ENCODE measurements at regions not wholly inside any gene's neighbourhood (a gene's known extent, or its start where the extent isn't known, plus 50 kb on each side); places are given as distances from the start of the nearest gene placed in this dataset.

- Mint-ChIP-seq H3K27me3 (no peaks in the 10 kb centered on the region), H3K9me3 (no peaks in the 10 kb centered on the region), H3K27ac (no peak overlapping the region), H3K36me3 (no peaks in the 10 kb centered on the region), H3K4me1 (ENCODE audit: unreplicated experiment) (no peaks in the 10 kb centered on the region), H3K4me3 (no peak overlapping the region)
- TF ChIP-seq CTCF (conservative IDR thresholded peaks at IDR 0.05) = peak; percentile 61
- no peak for DNase-seq (ENCODE audit: extremely low spot score, unreplicated experiment)
Observed at GRCh38 chr5:173451031-173451430, 122.8 kb upstream of the STC2 start.

GRCh38 chr5:173450188-173450587, 122.0 kb upstream of the STC2 start:
- TF ChIP-seq CTCF (conservative IDR thresholded peaks at IDR 0.05) = no peak
- no peaks in the 10 kb centered on the region for H3K27me3 Mint-ChIP-seq
- no peaks in the 10 kb centered on the region for H3K9me3 Mint-ChIP-seq
- no peaks in the 10 kb centered on the region for H3K36me3 Mint-ChIP-seq
- H3K27ac Mint-ChIP-seq = no peak overlapping the region
- H3K4me1 Mint-ChIP-seq (ENCODE audit: unreplicated experiment) = no peaks in the 10 kb centered on the region
- DNase-seq (ENCODE audit: extremely low spot score, unreplicated experiment) = no peak
- no peak overlapping the region for H3K4me3 Mint-ChIP-seq

GRCh38 chr5:173448856-173449255, 120.6 kb upstream of the STC2 start:
- H3K27me3 Mint-ChIP-seq = no peaks in the 10 kb centered on the region
- H3K4me3 Mint-ChIP-seq = no peak overlapping the region
- H3K27ac Mint-ChIP-seq = no peak overlapping the region
- no peaks in the 10 kb centered on the region for H3K4me1 Mint-ChIP-seq (ENCODE audit: unreplicated experiment)
- no peaks in the 10 kb centered on the region for H3K9me3 Mint-ChIP-seq
- no peak for DNase-seq (ENCODE audit: extremely low spot score, unreplicated experiment)
- H3K36me3 Mint-ChIP-seq = no peaks in the 10 kb centered on the region
- TF ChIP-seq CTCF (conservative IDR thresholded peaks at IDR 0.05) = no peak

- H3K27me3 Mint-ChIP-seq = peaks cover 7% of the 10 kb centered on the region
- DNase-seq (ENCODE audit: extremely low spot score, unreplicated experiment) = no peak
- no peaks in the 10 kb centered on the region for H3K9me3 Mint-ChIP-seq
- no peak for TF ChIP-seq CTCF (conservative IDR thresholded peaks at IDR 0.05)
- no peaks in the 10 kb centered on the region for H3K4me1 Mint-ChIP-seq (ENCODE audit: unreplicated experiment)
- no peak overlapping the region for H3K4me3 Mint-ChIP-seq
- no peak overlapping the region for H3K27ac Mint-ChIP-seq
- no peaks in the 10 kb centered on the region for H3K36me3 Mint-ChIP-seq
Observed at GRCh38 chr5:173443971-173444370, 115.8 kb upstream of the STC2 start.

GRCh38 chr5:173441053-173441628, 112.9 kb upstream of the STC2 start:
- Mint-ChIP-seq H3K9me3 (no peaks in the 10 kb centered on the region), H3K27ac (no peak overlapping the region), H3K4me3 (no peak overlapping the region), H3K27me3 (peaks cover 7% of the 10 kb centered on the region), H3K4me1 (ENCODE audit: unreplicated experiment) (no peaks in the 10 kb centered on the region), H3K36me3 (no peaks in the 10 kb centered on the region)
- DNase-seq (ENCODE audit: extremely low spot score, unreplicated experiment) = no peak
- TF ChIP-seq CTCF (conservative IDR thresholded peaks at IDR 0.05) = no peak

- Mint-ChIP-seq H3K27me3 (peaks cover 7% of the 10 kb centered on the region), H3K4me1 (ENCODE audit: unreplicated experiment) (no peaks in the 10 kb centered on the region), H3K9me3 (no peaks in the 10 kb centered on the region), H3K36me3 (no peaks in the 10 kb centered on the region), H3K4me3 (no peak overlapping the region), H3K27ac (no peak overlapping the region)
- no peak for TF ChIP-seq CTCF (conservative IDR thresholded peaks at IDR 0.05)
- DNase-seq (ENCODE audit: extremely low spot score, unreplicated experiment) = no peak
Observed at GRCh38 chr5:173438951-173439350, 110.7 kb upstream of the STC2 start.

All from type B pancreatic cell (in vitro differentiated cells).